ENCODE measurements at regions not wholly inside any gene's neighbourhood (a gene's known extent, or its start where the extent isn't known, plus 50 kb on each side); places are given as distances from the start of the nearest gene placed in this dataset.
"Not testable (repeated sequence)": the region's sequence is repeated elsewhere in the genome, so short reads cannot be mapped to it uniquely, and the experiment has no call there.

DNA sequence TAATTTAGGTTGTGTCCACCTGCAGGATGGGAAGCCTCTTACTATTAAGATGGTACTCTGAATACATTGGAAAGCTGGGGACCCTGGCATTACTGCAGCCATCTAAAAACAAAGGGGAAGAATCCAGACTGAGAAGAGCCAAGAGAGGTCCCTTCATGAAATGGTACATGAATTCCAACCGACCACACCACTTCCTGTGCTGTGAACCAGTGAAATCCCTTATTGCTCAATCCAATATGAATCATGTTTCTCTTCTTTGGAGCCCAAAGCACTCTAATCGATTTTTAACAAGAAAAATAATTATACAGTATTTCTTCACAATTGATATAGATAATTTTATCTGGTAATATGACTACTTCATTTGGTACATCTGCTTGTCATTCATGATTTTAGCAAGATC is 479.7 kb upstream of the RAB6C start:
- H2AFZ ChIP-seq (ENCODE audit: low read depth, low read length) = no peak overlapping the region
- no peaks in the 10 kb centered on the region for H3K27me3 ChIP-seq (ENCODE audit: insufficient read depth, low read length)
- no peak overlapping the region for H3K4me3 ChIP-seq (ENCODE audit: low read length)
- H3K36me3 ChIP-seq (ENCODE audit: insufficient read depth, low read length) = no peaks in the 10 kb centered on the region
- no peaks in the 10 kb centered on the region for H3K9me3 ChIP-seq (ENCODE audit: low read length)
- no peaks in the 10 kb centered on the region for H3K4me1 ChIP-seq (ENCODE audit: insufficient read depth, low read length)

DNA sequence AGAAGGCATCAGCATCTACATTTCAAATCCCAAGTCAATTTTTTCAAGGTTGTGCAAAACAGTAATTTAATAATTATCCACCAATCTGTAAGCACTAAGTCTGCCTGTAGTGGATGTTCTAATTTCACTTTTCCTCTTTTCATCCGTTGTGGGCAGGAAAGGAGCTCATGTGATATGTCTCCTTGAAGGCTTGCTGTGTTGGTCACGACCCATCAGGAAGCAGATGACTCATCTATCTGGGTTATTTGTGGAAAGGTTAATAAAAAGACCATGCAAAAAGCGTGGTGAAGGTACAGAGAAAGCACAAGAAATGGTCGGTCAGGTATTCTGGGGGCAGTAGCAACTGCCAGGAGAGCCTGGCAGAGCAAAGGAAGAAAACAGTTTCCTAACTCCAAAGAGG is 476.7 kb upstream of the RAB6C start:
- H3K9me3 ChIP-seq (ENCODE audit: low read length) = no peaks in the 10 kb centered on the region
- no peaks in the 10 kb centered on the region for H3K27me3 ChIP-seq (ENCODE audit: insufficient read depth, low read length)
- H3K4me1 ChIP-seq (ENCODE audit: insufficient read depth, low read length) = no peaks in the 10 kb centered on the region
- H2AFZ ChIP-seq (ENCODE audit: low read depth, low read length) = no peak overlapping the region
- no peaks in the 10 kb centered on the region for H3K36me3 ChIP-seq (ENCODE audit: insufficient read depth, low read length)
- H3K4me3 ChIP-seq (ENCODE audit: low read length) = no peak overlapping the region

DNA sequence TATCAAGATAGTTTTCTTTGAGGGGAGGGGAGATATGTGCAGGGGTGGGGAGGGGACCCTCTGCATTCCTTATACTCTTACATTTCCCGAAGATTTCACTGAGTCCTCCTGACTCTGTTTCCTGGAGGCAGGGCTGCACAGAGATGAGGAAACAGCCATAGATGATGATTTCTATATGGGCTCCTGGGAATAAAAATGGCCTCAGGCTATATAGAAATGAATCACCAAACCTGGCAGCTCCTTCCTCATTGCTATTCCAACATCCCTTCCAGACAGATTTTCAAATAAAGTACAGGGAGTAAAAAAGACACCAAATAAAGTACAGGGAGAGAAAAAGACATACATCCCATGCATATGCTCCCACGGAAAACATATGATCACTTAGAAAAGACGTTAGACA is 474.8 kb upstream of the RAB6C start:
- Histone ChIP-seq H3K4me1 (ENCODE audit: insufficient read depth, low read length) (no peaks in the 10 kb centered on the region), H3K4me3 (ENCODE audit: low read length) (no peak overlapping the region), H3K27me3 (ENCODE audit: insufficient read depth, low read length) (no peaks in the 10 kb centered on the region), H3K36me3 (ENCODE audit: insufficient read depth, low read length) (no peaks in the 10 kb centered on the region), H3K9me3 (ENCODE audit: low read length) (no peaks in the 10 kb centered on the region), H2AFZ (ENCODE audit: low read depth, low read length) (no peak overlapping the region)

DNA sequence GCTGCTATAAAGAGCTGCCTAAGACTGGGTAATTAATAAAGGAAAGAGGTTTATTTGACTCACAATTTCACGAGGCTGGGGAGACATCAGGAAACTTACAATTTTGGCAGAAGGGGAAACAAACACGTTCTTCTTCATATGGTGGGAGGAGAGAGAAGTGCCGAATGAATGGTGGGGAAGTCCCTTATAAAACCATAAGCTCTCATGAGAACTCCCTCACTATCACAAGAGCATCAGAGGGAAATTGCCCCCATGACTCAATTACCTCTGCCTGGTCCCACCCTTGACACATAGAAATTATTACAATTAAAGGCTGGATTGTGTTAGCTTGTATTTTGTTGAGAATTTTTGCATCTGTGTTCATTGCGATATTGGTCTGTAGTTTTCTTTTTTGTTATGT is 460.5 kb upstream of the RAB6C start:
- Histone ChIP-seq H3K27me3 (ENCODE audit: insufficient read depth, low read length) (no peaks in the 10 kb centered on the region), H3K4me3 (ENCODE audit: low read length) (no peak overlapping the region), H3K4me1 (ENCODE audit: insufficient read depth, low read length) (no peaks in the 10 kb centered on the region), H2AFZ (ENCODE audit: low read depth, low read length) (no peak overlapping the region), H3K36me3 (ENCODE audit: insufficient read depth, low read length) (no peaks in the 10 kb centered on the region), H3K9me3 (ENCODE audit: low read length) (no peaks in the 10 kb centered on the region)

DNA sequence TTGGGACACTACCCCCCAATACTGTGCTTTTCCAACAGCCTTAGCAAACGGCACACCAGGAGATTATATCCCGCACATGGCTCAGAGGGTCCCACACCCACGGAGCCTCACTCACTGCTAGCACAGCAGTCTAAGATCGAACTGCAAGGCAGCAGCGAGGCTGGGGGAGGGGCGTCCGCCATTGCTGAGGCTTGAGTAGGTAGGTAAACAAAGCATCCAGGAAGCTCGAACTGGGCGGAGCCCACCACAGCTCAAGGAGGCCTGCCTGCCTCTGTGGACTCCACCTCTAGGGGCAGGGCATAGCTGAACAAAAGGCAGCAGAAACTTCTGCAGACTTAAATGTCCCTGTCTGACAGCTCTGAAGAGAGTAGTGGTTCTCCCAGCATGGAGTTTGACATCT is 447.3 kb upstream of the RAB6C start:
- H3K4me3 ChIP-seq (ENCODE audit: low read length); H3K27me3 ChIP-seq (ENCODE audit: insufficient read depth, low read length); H3K36me3 ChIP-seq (ENCODE audit: insufficient read depth, low read length); H3K4me1 ChIP-seq (ENCODE audit: insufficient read depth, low read length); H3K9me3 ChIP-seq (ENCODE audit: low read length); H2AFZ ChIP-seq (ENCODE audit: low read depth, low read length): not testable (repeated sequence)

DNA sequence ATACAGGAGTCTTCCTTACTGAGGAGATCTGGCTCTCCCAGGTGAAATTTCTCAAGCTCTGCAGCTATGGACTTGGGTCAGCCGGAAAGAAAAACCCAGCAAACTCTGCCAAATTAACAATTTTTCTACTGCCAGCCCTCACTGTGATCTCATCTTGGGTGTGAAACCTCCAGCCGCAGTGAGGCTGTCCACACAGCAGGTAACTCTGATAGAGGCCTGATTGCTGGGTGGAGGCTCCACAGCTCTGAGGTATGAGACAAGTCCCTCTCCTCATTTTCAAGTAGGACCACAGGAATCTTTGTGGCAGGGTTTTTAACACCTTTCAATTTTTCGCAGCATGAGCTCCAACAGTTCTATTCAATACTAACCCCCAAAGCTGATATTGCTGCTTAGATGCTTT is 430.6 kb upstream of the RAB6C start:
- H3K4me3 ChIP-seq (ENCODE audit: low read length) = no peak overlapping the region
- no peaks in the 10 kb centered on the region for H3K4me1 ChIP-seq (ENCODE audit: insufficient read depth, low read length)
- no peaks in the 10 kb centered on the region for H3K9me3 ChIP-seq (ENCODE audit: low read length)
- no peaks in the 10 kb centered on the region for H3K36me3 ChIP-seq (ENCODE audit: insufficient read depth, low read length)
- H3K27me3 ChIP-seq (ENCODE audit: insufficient read depth, low read length) = no peaks in the 10 kb centered on the region
- no peak overlapping the region for H2AFZ ChIP-seq (ENCODE audit: low read depth, low read length)

DNA sequence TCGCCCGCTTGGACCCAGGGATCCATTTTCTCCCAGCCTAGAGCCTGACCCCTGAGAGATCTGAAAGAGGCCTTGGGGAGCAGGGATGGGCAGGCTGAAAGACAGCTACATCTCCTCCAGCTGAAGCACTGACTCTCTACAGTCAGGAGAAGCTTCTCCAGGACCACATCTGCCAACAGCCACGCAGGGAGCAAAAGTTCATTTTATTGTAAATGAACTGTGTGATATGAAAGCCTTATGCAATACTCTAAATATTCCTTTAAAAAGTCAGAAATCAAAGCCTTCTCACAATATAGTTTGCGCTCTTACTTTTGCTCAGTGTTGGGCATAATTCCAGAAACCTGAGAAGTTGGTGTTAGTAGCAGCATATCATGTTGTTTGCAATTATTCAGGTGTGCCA is 428.9 kb upstream of the RAB6C start:
- no peak overlapping the region for H2AFZ ChIP-seq (ENCODE audit: low read depth, low read length)
- H3K4me3 ChIP-seq (ENCODE audit: low read length) = no peak overlapping the region
- no peaks in the 10 kb centered on the region for H3K27me3 ChIP-seq (ENCODE audit: insufficient read depth, low read length)
- H3K9me3 ChIP-seq (ENCODE audit: low read length) = no peaks in the 10 kb centered on the region
- H3K36me3 ChIP-seq (ENCODE audit: insufficient read depth, low read length) = no peaks in the 10 kb centered on the region
- no peaks in the 10 kb centered on the region for H3K4me1 ChIP-seq (ENCODE audit: insufficient read depth, low read length)

DNA sequence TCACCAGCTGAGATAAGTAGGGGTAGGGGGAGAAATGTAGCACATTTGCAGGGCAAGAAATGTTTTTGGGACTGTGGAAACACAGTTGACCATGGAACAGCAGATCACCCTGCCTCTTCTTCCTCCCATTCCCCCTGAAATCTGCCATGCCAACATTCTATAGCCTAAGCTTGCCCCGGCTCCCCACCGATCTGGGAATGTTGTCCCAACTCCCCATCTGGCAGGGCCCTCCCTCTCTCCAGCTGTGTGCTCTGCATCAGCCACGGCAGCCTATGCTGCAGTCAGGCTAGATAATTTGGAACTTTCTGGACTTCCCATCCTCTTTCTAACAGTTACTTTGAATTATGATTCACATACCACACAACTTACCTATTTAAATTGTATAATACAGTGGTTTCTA is 425.1 kb upstream of the RAB6C start:
- no peaks in the 10 kb centered on the region for H3K27me3 ChIP-seq (ENCODE audit: insufficient read depth, low read length)

DNA sequence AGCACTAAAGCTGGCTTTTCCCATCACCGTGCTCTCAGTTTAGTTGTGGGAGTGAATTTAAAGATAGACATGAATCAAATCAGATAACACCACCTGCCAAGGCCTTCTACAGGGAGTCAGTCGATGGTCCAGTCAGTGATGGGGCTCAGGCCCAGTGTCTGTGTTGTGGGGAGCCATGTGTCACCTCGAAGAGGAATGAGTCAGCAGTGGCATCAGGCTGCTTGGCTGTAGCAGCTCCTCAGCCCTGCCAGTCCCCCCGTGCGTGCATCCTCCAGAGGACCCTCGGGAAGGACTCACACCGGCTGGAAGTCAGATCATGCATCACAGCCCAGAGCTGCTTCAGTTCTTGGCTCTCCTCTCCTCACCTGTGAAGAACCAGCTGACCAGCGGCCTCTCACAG is 420.4 kb upstream of the RAB6C start:
- Histone ChIP-seq H3K9me3 (ENCODE audit: low read length) (no peaks in the 10 kb centered on the region), H3K4me3 (ENCODE audit: low read length) (no peak overlapping the region), H3K27me3 (ENCODE audit: insufficient read depth, low read length) (no peaks in the 10 kb centered on the region), H2AFZ (ENCODE audit: low read depth, low read length) (no peak overlapping the region), H3K36me3 (ENCODE audit: insufficient read depth, low read length) (no peaks in the 10 kb centered on the region), H3K4me1 (ENCODE audit: insufficient read depth, low read length) (no peaks in the 10 kb centered on the region)

More for the DNA sequence above, 425.1 kb upstream of the RAB6C start:
- Histone ChIP-seq H3K9me3 (ENCODE audit: low read length) (no peaks in the 10 kb centered on the region), H2AFZ (ENCODE audit: low read depth, low read length) (no peak overlapping the region), H3K36me3 (ENCODE audit: insufficient read depth, low read length) (no peaks in the 10 kb centered on the region), H3K4me1 (ENCODE audit: insufficient read depth, low read length) (no peaks in the 10 kb centered on the region), H3K4me3 (ENCODE audit: low read length) (no peak overlapping the region)

DNA sequence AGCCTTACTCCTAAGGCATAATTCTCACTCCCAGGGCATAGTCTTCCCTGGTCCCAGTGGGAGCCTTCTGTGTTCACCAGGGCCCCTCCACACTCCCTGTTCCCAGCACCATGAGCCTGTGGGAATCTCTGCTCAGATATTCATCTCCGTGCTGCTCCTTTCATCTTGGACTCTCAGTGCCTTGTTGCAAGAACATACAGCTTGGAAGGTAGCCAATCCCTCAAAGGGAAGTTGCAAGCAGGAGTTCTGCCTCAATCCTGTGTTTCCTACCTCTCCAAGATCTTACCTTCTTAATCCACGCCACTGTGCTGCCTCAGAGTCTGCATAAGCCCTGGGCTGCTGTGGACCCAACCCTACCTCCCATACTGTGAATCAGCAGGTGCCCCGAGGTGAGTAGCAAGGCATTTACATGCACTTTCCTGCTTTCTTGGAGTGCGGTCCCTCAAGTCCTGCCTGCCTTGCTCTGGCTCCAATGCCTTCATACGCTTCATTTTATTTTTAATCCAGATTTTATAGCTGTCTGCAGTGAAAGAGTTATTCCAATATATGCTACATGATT is 413.8 kb upstream of the RAB6C start:
- no peaks in the 10 kb centered on the region for H3K27me3 ChIP-seq (ENCODE audit: insufficient read depth, low read length)
- H3K36me3 ChIP-seq (ENCODE audit: insufficient read depth, low read length) = no peaks in the 10 kb centered on the region
- H2AFZ ChIP-seq (ENCODE audit: low read depth, low read length) = no peak overlapping the region
- H3K4me1 ChIP-seq (ENCODE audit: insufficient read depth, low read length) = no peaks in the 10 kb centered on the region
- no peaks in the 10 kb centered on the region for H3K9me3 ChIP-seq (ENCODE audit: low read length)
- H3K4me3 ChIP-seq (ENCODE audit: low read length) = no peak overlapping the region

DNA sequence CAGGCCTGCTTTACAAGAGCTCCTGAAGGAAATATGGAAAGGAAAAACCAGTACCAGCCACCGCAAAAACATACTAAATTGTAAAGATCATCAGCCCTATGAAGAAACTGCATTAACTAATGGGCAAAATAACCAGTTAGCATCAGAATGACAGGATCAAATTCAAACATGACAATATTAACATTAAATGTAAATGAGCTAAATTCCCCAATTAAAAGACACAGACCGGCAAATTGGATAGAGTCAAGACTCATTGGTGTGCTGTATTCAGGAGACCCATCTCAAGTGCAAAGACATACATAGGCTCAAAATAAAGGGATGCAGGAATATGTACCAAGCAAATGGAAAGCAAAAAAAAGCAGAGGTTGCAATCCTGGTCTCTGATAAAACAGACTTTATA is 408.7 kb upstream of the RAB6C start:
- H3K27me3 ChIP-seq (ENCODE audit: insufficient read depth, low read length); H3K4me3 ChIP-seq (ENCODE audit: low read length); H3K9me3 ChIP-seq (ENCODE audit: low read length); H2AFZ ChIP-seq (ENCODE audit: low read depth, low read length); H3K4me1 ChIP-seq (ENCODE audit: insufficient read depth, low read length); H3K36me3 ChIP-seq (ENCODE audit: insufficient read depth, low read length): not testable (repeated sequence)

DNA sequence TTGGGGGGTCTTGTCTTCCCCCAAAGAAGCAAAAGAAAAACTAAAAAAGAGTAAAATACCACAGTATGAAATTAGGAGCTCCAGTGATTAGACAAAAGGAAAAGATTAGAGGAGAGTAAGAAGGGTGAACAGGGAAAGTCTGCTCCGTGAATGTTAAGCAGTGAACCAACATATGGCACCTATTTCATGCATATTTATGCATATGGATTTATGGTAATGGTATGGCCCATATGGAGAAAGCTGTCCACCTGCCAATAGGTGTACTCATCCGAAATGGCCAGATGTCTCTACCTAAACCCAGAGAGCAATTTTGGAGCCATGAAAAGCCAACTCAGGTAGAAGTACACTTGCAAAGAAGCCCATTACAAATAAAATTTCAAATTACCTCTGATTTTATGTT is 404.0 kb upstream of the RAB6C start:
- Histone ChIP-seq H3K4me3 (ENCODE audit: low read length) (no peak overlapping the region), H3K4me1 (ENCODE audit: insufficient read depth, low read length) (no peaks in the 10 kb centered on the region), H3K36me3 (ENCODE audit: insufficient read depth, low read length) (no peaks in the 10 kb centered on the region), H2AFZ (ENCODE audit: low read depth, low read length) (no peak overlapping the region), H3K27me3 (ENCODE audit: insufficient read depth, low read length) (no peaks in the 10 kb centered on the region), H3K9me3 (ENCODE audit: low read length) (no peaks in the 10 kb centered on the region)

DNA sequence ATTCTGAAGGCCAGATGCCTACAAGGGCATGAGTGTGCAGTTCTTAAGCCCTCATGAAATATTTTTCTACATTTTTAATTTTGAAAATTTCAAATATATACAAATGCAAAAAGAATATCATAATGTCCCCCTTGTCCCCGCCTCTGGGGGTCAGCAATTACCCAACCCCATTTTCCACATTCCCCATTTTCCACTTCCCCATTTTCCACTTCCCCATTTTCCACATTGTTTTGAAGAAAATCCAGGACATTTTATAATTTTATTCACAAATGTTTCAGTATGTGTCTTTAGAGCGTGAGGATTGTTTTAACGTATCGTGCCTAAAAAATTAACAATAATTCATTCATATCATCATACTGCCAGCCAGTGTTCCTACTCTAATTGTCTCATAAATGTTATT is 403.6 kb upstream of the RAB6C start:
- Histone ChIP-seq H3K4me3 (ENCODE audit: low read length) (no peak overlapping the region), H2AFZ (ENCODE audit: low read depth, low read length) (no peak overlapping the region), H3K4me1 (ENCODE audit: insufficient read depth, low read length) (no peaks in the 10 kb centered on the region), H3K36me3 (ENCODE audit: insufficient read depth, low read length) (no peaks in the 10 kb centered on the region), H3K27me3 (ENCODE audit: insufficient read depth, low read length) (no peaks in the 10 kb centered on the region), H3K9me3 (ENCODE audit: low read length) (no peaks in the 10 kb centered on the region)

DNA sequence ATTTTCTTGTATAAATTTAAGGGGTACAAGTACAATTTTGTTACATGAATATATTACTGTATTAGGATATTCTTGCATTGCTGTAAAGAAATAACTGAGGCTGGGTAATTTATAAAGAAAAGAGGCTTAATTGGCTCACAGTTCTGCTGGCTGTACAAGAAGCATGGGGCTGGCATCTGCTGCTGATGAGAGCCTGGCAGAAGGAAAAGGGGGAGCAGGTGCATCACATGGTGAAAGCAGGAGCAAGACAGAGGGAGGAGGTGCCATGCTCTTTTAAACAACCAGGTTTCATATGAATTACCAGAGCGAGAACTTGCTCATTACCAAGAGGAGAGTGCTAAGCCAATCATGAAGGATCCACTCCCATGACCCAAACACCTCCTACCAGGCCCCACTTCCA is 399.5 kb upstream of the RAB6C start:
- no peaks in the 10 kb centered on the region for H3K36me3 ChIP-seq (ENCODE audit: insufficient read depth, low read length)
- no peaks in the 10 kb centered on the region for H3K9me3 ChIP-seq (ENCODE audit: low read length)
- H3K4me3 ChIP-seq (ENCODE audit: low read length) = no peak overlapping the region
- no peak overlapping the region for H2AFZ ChIP-seq (ENCODE audit: low read depth, low read length)
- H3K27me3 ChIP-seq (ENCODE audit: insufficient read depth, low read length) = no peaks in the 10 kb centered on the region
- no peaks in the 10 kb centered on the region for H3K4me1 ChIP-seq (ENCODE audit: insufficient read depth, low read length)
